ENCODE measurements at regions not wholly inside any gene's neighbourhood (a gene's known extent, or its start where the extent isn't known, plus 50 kb on each side); places are given as distances from the start of the nearest gene placed in this dataset.

- TF ChIP-seq CTCF (IDR thresholded peaks at IDR 0.05): no peak
- TF ChIP-seq SIN3A (IDR thresholded peaks at IDR 0.05; ENCODE audit: borderline replicate concordance, insufficient read depth, low read depth, low read length): no peak
These were observed 80.2 kb upstream of the MAMLD1 start for GRCh38 chrX:150282953-150283352.

All from Panc1 (cell line).